GM12873 (cell line): ENCODE measurements at regions not wholly inside any gene's neighbourhood (a gene's known extent, or its start where the extent isn't known, plus 50 kb on each side); places are given as distances from the start of the nearest gene placed in this dataset.

Source experiments
- TF ChIP-seq, protein P1 (sequence below): IDR thresholded peaks from 2 replicates; pipeline ENCODE4 v1.5.1; 2012; ENCODE audit warnings: low read depth, mild to moderate bottlenecking, moderate library complexity, low read length, control low read depth; ENCODE audit not compliant: insufficient read depth; ENCODE audit errors: missing control alignments

DNA sequence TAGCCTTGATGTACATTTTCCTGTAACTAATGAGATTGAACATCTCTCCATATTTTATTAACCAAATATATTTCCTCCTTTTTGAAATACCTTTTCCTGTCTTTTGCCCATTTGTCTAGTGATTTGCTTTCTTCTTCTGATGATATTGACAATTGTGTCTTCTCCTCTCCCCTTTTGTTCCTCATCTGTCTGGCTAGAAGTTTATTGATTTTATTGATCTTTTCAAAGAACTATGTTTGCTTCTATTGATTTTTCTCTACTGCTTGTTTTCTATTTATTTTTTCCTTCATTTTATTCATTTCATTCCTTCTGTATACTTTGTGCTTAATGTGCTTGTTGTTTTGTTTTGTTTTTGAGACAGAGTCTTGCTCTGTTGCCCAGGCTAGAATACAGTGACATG, 181.4 kb upstream of the SMIM23 start:
- TF ChIP-seq, protein P1, sequence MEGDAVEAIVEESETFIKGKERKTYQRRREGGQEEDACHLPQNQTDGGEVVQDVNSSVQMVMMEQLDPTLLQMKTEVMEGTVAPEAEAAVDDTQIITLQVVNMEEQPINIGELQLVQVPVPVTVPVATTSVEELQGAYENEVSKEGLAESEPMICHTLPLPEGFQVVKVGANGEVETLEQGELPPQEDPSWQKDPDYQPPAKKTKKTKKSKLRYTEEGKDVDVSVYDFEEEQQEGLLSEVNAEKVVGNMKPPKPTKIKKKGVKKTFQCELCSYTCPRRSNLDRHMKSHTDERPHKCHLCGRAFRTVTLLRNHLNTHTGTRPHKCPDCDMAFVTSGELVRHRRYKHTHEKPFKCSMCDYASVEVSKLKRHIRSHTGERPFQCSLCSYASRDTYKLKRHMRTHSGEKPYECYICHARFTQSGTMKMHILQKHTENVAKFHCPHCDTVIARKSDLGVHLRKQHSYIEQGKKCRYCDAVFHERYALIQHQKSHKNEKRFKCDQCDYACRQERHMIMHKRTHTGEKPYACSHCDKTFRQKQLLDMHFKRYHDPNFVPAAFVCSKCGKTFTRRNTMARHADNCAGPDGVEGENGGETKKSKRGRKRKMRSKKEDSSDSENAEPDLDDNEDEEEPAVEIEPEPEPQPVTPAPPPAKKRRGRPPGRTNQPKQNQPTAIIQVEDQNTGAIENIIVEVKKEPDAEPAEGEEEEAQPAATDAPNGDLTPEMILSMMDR: no peak

DNA sequence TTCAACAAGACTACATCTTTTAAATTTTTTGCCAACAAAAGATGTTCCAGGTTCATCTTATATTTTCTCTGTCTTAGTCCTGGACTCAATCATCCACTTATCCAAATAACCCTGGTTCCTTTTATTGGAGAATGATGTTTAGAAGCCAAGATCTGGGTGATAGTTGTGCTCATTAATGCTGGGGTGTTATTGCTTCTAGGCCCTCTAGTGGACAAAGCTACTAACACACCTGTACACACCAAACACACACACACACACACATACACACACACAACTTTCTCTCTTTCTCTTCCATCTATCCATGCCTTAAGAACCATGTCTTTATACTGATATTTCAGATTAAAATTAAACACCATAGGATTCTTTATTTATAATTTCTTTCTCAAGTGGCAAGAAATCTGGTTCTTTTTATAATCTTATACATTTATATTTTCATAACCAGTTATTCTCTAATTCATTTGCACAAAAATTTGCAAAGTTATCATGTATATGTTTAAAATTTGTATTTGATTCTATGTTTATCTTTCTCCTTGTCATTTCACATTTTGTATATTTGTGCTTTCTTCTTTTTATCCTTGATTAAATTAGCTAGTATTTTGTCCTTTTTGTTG, 179.1 kb upstream of the SMIM23 start:
- TF ChIP-seq, protein P1: peak; percentile 73

DNA sequence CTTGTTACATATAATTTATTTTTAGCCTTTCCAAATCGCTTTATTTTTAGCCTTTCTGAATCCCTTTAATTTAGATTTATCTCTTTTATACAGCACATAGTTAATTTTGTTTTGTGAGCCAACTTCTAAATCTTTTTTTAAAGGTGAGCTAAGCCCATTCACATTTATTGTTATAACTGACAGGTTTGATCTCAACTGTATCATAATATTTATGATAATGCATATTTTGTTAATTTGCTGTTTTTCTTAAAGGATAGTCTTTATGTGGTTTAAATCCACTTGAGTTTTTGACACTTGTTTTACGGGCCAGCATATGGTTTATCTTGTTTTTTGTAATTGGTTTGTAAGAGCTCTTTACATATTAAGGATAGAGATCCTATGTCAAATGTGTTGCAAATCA, 177.8 kb upstream of the SMIM23 start:
- TF ChIP-seq, protein P1: no peak

DNA sequence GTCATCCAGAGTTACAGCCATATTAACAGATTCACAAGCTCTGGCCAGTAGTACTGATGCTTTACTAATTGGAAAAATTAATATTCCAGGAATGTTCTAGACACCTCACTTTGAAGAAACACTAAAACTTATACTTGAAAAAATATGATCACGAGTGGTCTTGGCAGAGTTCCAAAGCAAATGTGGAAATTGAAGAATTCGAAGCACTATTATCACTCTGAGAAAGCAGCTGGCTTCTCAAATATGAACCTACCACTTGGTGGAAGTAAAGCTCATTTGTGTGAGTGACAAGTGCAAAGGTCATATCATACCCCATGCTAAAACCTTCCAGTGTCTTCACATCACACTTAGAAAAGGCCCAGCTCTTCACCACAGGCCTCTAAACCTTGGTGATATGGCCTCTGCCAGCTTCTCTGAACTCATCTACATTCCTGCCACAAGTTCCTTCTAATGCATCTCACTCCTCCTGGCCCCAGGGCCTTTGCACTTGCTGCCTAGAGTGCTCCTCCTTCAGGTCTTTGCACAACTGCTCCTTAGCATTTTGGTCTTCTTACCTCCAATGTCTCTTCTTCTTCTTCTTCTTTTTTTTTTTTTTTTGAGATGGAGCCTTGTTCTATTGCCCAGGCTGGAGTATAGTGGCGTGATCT, 175.7 kb upstream of the SMIM23 start:
- TF ChIP-seq, protein P1: no peak

DNA sequence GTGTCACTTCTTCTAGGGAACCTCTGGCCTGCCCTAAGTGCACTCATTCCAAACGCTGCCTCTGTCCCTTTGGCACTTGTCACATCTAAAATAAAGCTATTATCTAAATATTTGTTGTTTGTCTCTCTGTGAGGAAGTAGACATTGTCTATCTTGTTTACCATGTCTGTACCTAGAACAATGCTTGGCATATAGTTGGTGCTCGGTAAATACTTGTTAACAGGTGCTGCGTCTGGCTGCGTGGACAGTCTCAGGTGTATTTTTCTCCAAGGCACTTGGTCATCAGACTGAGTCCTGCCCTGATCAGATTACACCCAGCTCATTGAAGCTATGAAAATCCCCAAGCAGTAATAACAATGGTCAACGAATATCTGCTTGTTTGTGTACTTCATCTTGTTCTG, 174.9 kb upstream of the SMIM23 start:
- TF ChIP-seq, protein P1: no peak

DNA sequence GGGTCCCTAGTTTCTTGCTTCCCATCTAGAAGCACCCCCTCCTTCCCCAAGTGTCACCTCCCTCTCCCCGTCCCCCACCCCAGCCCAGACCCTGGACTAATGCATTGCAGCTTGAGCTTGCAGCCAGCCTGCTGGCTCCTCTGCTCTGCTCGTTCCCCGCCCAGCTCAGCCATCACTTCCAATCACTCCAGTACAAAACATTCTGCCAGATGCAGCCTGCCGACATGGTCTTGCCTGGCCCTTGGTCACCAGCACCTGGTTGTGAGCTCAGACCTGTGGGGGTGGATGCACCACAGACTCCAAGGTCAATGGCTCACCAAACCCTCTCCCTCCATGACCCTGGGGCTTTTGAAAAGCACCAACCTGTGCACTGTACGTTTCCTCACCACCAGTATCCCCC, 172.9 kb upstream of the SMIM23 start:
- TF ChIP-seq, protein P1: no peak

DNA sequence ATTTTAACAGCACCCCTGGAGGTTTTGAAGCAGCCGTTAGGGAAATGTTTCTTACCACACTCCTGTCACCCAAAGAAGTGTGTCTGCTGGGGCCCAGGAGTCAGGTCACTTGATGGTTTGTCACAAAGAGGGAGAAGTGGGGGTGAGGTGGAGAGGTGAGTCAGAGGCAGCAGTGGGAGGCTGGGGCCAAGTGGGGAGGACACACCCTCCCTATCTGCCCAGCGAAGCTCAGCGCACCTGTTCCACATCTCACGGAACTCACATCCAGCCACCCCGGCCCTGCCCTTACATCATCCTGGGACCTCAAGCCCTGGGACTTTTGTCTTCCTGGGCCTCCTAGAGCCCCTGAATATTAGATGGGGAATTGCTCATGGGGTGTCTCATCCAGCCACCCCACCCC, 171.1 kb upstream of the SMIM23 start:
- TF ChIP-seq, protein P1: no peak
